GM19452 (cell line): ENCODE measurements at regions not wholly inside any gene's neighbourhood (a gene's known extent, or its start where the extent isn't known, plus 50 kb on each side); places are given as distances from the start of the nearest gene placed in this dataset.
A peak's percentile ranks its signal among the peaks of the same experiment; 100 is the strongest.

Experiments
- ATAC-seq: cut with Tn5 transposase; IDR thresholded peaks from one replicate; pipeline ENCODE4 v1.9.1; 2021; ENCODE audit not compliant: unreplicated experiment

- no peak for ATAC-seq
Measured at GRCh38 chr1:55706397-55706796, 491.2 kb upstream of the USP24 start.

- no peak for ATAC-seq
Measured at GRCh38 chr1:55703726-55704363, 488.7 kb upstream of the USP24 start.

- peak; percentile 72 for ATAC-seq
Measured at GRCh38 chr1:55702064-55702463, 486.9 kb upstream of the USP24 start.

GRCh38 chr1:55700359-55701130 is 485.4 kb upstream of the USP24 start:
- ATAC-seq = no peak

GRCh38 chr1:55699228-55699627 is 484.1 kb upstream of the USP24 start:
- ATAC-seq = no peak

GRCh38 chr1:55697997-55698535 is 482.9 kb upstream of the USP24 start:
- no peak for ATAC-seq

GRCh38 chr1:55696891-55697290 is 481.7 kb upstream of the USP24 start:
- no peak for ATAC-seq

GRCh38 chr1:55696181-55696754 is 481.1 kb upstream of the USP24 start:
- ATAC-seq = no peak

- ATAC-seq = no peak
Measured at GRCh38 chr1:55695552-55695951, 480.4 kb upstream of the USP24 start.

GRCh38 chr1:55695151-55695550 is 480.0 kb upstream of the USP24 start:
- no peak for ATAC-seq

GRCh38 chr1:55694310-55694801 is 479.2 kb upstream of the USP24 start:
- ATAC-seq = no peak

GRCh38 chr1:55692726-55693125 is 477.6 kb upstream of the USP24 start:
- no peak for ATAC-seq

- no peak for ATAC-seq
Measured at GRCh38 chr1:55690366-55690765, 475.2 kb upstream of the USP24 start.

GRCh38 chr1:55689800-55690199 is 474.6 kb upstream of the USP24 start:
- ATAC-seq = no peak

GRCh38 chr1:55685560-55685959 is 470.4 kb upstream of the USP24 start:
- ATAC-seq = no peak

GRCh38 chr1:55684131-55684650 is 469.0 kb upstream of the USP24 start:
- no peak for ATAC-seq

GRCh38 chr1:55682198-55682597 is 467.0 kb upstream of the USP24 start:
- no peak for ATAC-seq

GRCh38 chr1:55679971-55680370 is 464.8 kb upstream of the USP24 start:
- no peak for ATAC-seq

- no peak for ATAC-seq
Measured at GRCh38 chr1:55673416-55673815, 458.3 kb upstream of the USP24 start.

GRCh38 chr1:55670331-55671082 is 455.3 kb upstream of the USP24 start:
- ATAC-seq = no peak

- no peak for ATAC-seq
Measured at GRCh38 chr1:55669293-55669692, 454.1 kb upstream of the USP24 start.
